ENCODE measurements at regions not wholly inside any gene's neighbourhood (a gene's known extent, or its start where the extent isn't known, plus 50 kb on each side); places are given as distances from the start of the nearest gene placed in this dataset.
"Not testable (repeated sequence)": the region's sequence is repeated elsewhere in the genome, so short reads cannot be mapped to it uniquely, and the experiment has no call there.

DNA sequence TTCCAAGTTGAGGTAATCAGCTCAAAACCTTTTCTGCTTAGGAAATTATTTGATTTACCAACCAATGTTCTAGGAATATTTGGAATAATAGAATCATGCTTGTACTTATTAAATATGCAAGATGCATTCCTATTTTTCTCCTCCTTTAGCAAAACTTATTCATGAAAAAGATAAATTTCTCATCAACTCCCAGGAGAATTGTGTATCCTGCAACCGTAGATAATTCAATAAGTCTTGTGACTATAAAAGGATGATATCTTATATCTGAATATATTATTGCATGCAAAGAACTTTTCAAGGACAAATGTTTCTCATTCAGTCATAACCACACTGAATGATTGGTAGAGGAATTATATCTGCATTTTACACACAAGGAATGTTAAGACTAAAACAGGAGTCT, 84.9 kb upstream of the CCNG1 start:
- no peak for DNase-seq (ENCODE audit: low spot score)
- no peaks in the 10 kb centered on the region for H3K9me3 ChIP-seq

DNA sequence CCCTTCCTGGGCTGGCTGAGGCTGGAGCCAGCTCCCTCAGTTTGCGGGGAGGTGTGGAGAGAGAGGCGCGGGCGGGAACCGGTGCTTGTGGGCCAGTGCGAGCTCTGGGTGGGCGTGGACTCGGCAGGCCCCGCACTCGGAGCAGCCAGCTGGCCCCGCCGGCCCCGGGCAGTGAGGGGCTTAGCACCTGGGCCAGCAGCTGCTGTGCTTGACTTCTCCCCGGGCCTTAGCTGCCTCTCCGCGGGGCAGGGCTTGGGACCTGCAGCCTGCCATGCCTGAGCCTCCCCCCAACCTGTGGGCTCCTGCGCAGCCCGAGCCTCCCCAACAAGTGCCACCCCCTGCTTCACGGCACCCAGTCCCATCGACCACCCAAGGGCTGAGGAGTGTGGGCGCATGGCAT, 81.6 kb upstream of the CCNG1 start:
- not testable (repeated sequence) for H3K27ac ChIP-seq; H3K27me3 ChIP-seq; H3K9me3 ChIP-seq; DNase-seq (ENCODE audit: low spot score); H3K36me3 ChIP-seq; H3K4me1 ChIP-seq; H3K4me3 ChIP-seq

More for the DNA sequence above, 84.9 kb upstream of the CCNG1 start:
- Histone ChIP-seq H3K4me3 (no peak overlapping the region), H3K36me3 (no peaks in the 10 kb centered on the region), H3K4me1 (no peaks in the 10 kb centered on the region), H3K27ac (no peak overlapping the region), H3K27me3 (no peaks in the 10 kb centered on the region)
- TF ChIP-seq, protein P1, sequence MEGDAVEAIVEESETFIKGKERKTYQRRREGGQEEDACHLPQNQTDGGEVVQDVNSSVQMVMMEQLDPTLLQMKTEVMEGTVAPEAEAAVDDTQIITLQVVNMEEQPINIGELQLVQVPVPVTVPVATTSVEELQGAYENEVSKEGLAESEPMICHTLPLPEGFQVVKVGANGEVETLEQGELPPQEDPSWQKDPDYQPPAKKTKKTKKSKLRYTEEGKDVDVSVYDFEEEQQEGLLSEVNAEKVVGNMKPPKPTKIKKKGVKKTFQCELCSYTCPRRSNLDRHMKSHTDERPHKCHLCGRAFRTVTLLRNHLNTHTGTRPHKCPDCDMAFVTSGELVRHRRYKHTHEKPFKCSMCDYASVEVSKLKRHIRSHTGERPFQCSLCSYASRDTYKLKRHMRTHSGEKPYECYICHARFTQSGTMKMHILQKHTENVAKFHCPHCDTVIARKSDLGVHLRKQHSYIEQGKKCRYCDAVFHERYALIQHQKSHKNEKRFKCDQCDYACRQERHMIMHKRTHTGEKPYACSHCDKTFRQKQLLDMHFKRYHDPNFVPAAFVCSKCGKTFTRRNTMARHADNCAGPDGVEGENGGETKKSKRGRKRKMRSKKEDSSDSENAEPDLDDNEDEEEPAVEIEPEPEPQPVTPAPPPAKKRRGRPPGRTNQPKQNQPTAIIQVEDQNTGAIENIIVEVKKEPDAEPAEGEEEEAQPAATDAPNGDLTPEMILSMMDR (IDR thresholded peaks at IDR 0.05): no peak

DNA sequence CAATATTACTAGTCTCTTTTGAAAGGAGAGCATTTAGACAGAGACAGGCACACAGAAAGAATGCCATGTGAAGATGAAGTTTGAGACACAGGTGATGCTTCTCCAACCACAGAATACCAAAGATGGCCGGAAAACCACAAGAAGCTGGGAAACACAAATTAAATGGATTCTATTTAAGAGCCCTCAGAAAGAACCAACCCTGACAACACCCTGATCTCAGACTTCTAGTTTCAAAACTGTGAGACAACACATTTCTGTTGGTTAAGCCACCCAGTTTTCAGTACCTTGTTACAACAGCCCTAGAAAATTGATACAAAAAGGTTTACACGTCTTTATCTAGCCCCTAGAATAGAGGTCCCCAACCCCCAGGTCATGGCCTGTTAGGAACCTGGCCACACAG, 79.8 kb upstream of the CCNG1 start:
- Histone ChIP-seq H3K4me1 (no peaks in the 10 kb centered on the region), H3K27me3 (no peaks in the 10 kb centered on the region), H3K27ac (no peak overlapping the region), H3K4me3 (no peak overlapping the region), H3K9me3 (no peaks in the 10 kb centered on the region), H3K36me3 (no peaks in the 10 kb centered on the region)
- no peak for DNase-seq (ENCODE audit: low spot score)
- TF ChIP-seq, protein P1 (IDR thresholded peaks at IDR 0.05): no peak

- Histone ChIP-seq H3K27ac (no peak overlapping the region), H3K36me3 (no peaks in the 10 kb centered on the region), H3K27me3 (no peaks in the 10 kb centered on the region), H3K9me3 (no peaks in the 10 kb centered on the region), H3K4me1 (no peaks in the 10 kb centered on the region), H3K4me3 (no peak overlapping the region)
- TF ChIP-seq, protein P1 (IDR thresholded peaks at IDR 0.05): no peak
- DNase-seq (ENCODE audit: low spot score): no peak
Measured at GRCh38 chr5:163360656-163361055, 76.7 kb upstream of the CCNG1 start.

GRCh38 chr5:163361450-163361849, 75.9 kb upstream of the CCNG1 start:
- Histone ChIP-seq H3K27me3 (no peaks in the 10 kb centered on the region), H3K36me3 (no peaks in the 10 kb centered on the region), H3K4me1 (no peaks in the 10 kb centered on the region), H3K27ac (no peak overlapping the region), H3K4me3 (no peak overlapping the region), H3K9me3 (no peaks in the 10 kb centered on the region)
- TF ChIP-seq, protein P1 (IDR thresholded peaks at IDR 0.05): no peak
- no peak for DNase-seq (ENCODE audit: low spot score)

- no peak overlapping the region for H3K27ac ChIP-seq
- no peak overlapping the region for H3K4me3 ChIP-seq
- no peaks in the 10 kb centered on the region for H3K36me3 ChIP-seq
- H3K27me3 ChIP-seq: no peaks in the 10 kb centered on the region
- no peaks in the 10 kb centered on the region for H3K4me1 ChIP-seq
- no peaks in the 10 kb centered on the region for H3K9me3 ChIP-seq
- no peak for DNase-seq (ENCODE audit: low spot score)
- TF ChIP-seq, protein P1 (IDR thresholded peaks at IDR 0.05): no peak
Measured at GRCh38 chr5:163362840-163363371, 74.5 kb upstream of the CCNG1 start.
